ENCODE measurements at regions not wholly inside any gene's neighbourhood (a gene's known extent, or its start where the extent isn't known, plus 50 kb on each side); places are given as distances from the start of the nearest gene placed in this dataset.

DNA sequence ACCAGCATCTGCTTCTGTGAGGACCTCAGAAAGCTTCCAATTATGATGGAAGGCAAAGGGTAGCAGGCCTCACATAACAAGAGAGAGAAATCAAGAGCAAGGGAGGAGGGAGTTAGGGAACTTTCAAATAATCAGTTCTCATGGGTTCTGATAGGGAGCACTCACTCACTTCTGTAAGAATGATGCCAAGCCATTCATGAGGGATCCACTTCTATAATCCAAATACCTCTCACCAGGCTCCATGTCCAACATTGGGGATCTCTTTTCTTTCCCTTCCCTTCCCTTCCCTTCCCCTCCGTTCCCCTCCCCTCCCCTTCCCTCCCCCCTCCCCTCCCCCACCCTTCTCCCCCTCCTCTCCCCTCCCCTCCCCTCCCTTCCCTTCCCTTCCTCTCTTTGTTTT is 884.6 kb upstream of the GHITM start:
- H3K9ac ChIP-seq (ENCODE audit: low read length), result no peak overlapping the region
- no peak overlapping the region for H3K4me2 ChIP-seq (ENCODE audit: low read length)
- no peak overlapping the region for H3K4me3 ChIP-seq (ENCODE audit: low read depth, low read length)
- no peak overlapping the region for H4K91ac ChIP-seq (ENCODE audit: low read depth, low read length)
- H3K23ac ChIP-seq (ENCODE audit: low read length), result no peak overlapping the region
- no peaks in the 10 kb centered on the region for H3K79me2 ChIP-seq (ENCODE audit: control insufficient read depth, insufficient read depth, low read length, poor library complexity)
- H2BK12ac ChIP-seq (ENCODE audit: low read length), result no peak overlapping the region
- no peaks in the 10 kb centered on the region for H3K27me3 ChIP-seq (ENCODE audit: insufficient read depth, low read length)
- no peak overlapping the region for H4K8ac ChIP-seq (ENCODE audit: low read depth, low read length)
- WGBS (ENCODE audit: extremely low coverage, insufficient coverage, insufficient read length), result no CpG with 5 or more reads among the region's 1 CpG
- H3K4ac ChIP-seq (ENCODE audit: low read depth, low read length), result no peak overlapping the region
- no peak overlapping the region for H3K18ac ChIP-seq (ENCODE audit: low read length)
- H2BK5ac ChIP-seq (ENCODE audit: low read depth, low read length, poor library complexity), result no peak overlapping the region
- no peak for DNase-seq
- no peak overlapping the region for H4K12ac ChIP-seq (ENCODE audit: low read depth, low read length)
- H3K9me3 ChIP-seq (ENCODE audit: insufficient read depth, low read depth, low read length), result no peaks in the 10 kb centered on the region
- H3K4me1 ChIP-seq (ENCODE audit: control insufficient read depth in 1 of 2, insufficient read depth in 2 of 2, low read length in 2 of 2), result no peaks in the 10 kb centered on the region
- H2AK5ac ChIP-seq (ENCODE audit: low read length), result no peak overlapping the region
- H2AFZ ChIP-seq (ENCODE audit: insufficient read depth, low read length, poor library complexity), result no peak overlapping the region
- no peak overlapping the region for H3K27ac ChIP-seq (ENCODE audit: low read depth, low read length)
- no peaks in the 10 kb centered on the region for H3K36me3 ChIP-seq (ENCODE audit: control insufficient read depth in 1 of 2, insufficient read depth in 2 of 2, low read length in 2 of 2)
- no peaks in the 10 kb centered on the region for H3K79me1 ChIP-seq (ENCODE audit: low read length)
- H2BK120ac ChIP-seq (ENCODE audit: insufficient read depth, low read length, poor library complexity), result no peak overlapping the region
- H3K14ac ChIP-seq (ENCODE audit: low read length), result no peak overlapping the region

GRCh38 chr10:83262434-83262833 is 876.9 kb upstream of the GHITM start:
- no peak overlapping the region for H4K12ac ChIP-seq (ENCODE audit: low read depth, low read length)
- no peak overlapping the region for H4K8ac ChIP-seq (ENCODE audit: low read depth, low read length)
- no peak overlapping the region for H3K9ac ChIP-seq (ENCODE audit: low read length)

DNA sequence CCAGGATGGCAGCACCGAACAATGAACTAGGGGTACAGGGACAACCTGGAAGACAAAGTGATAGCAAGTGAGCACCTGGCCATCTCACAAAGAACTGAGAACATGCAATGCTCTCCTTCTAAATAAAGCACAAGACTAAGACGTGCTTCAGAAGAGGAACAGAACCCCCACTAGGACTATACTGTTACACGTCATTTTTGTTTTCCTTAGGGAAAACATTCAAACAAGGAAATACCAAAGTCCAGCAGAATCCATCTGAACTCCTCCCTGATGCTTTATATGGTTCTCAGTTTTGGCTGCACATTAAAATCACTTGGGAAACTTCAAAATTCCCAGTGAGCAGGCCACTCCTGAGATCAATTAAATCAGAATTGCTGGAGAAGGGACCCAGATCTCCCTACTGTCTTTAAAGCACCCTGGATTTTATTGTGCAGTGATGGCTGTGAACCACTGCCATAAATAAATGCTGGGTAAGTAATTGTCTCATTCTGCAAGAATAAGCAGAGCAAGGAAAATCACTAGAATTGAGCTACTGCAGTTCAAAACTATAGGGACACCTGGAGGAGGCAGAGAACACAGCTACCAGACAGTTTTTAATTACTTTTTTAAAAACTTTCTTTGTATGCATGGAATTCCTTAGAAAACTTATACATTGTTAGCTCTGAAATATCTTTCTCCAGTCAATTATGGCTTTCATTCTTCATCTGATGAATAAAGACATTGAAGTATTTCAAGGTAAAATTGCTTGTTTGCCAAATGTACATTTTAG is 866.5 kb upstream of the GHITM start:
- Histone ChIP-seq H3K79me2 (ENCODE audit: control insufficient read depth, insufficient read depth, low read length, poor library complexity) (no peaks in the 10 kb centered on the region), H2AK5ac (ENCODE audit: low read length) (no peak overlapping the region), H4K12ac (ENCODE audit: low read depth, low read length) (no peak overlapping the region), H3K79me1 (ENCODE audit: low read length) (peaks cover 5% of the 10 kb centered on the region), H3K36me3 (ENCODE audit: control insufficient read depth in 1 of 2, insufficient read depth in 2 of 2, low read length in 2 of 2) (no peaks in the 10 kb centered on the region), H3K9ac (ENCODE audit: low read length) (no peak overlapping the region), H4K91ac (ENCODE audit: low read depth, low read length) (no peak overlapping the region), H2BK5ac (ENCODE audit: low read depth, low read length, poor library complexity) (no peak overlapping the region), H2BK120ac (ENCODE audit: insufficient read depth, low read length, poor library complexity) (no peak overlapping the region), H3K4me2 (ENCODE audit: low read length) (no peak overlapping the region), H3K14ac (ENCODE audit: low read length) (peak overlapping the region; percentile 48), H3K4me3 (ENCODE audit: low read depth, low read length) (no peak overlapping the region), H3K18ac (ENCODE audit: low read length) (no peak overlapping the region), H4K8ac (ENCODE audit: low read depth, low read length) (no peak overlapping the region), H3K4ac (ENCODE audit: low read depth, low read length) (no peak overlapping the region), H3K9me3 (ENCODE audit: insufficient read depth, low read depth, low read length) (no peaks in the 10 kb centered on the region), H3K27me3 (ENCODE audit: insufficient read depth, low read length) (no peaks in the 10 kb centered on the region), H3K4me1 (ENCODE audit: control insufficient read depth in 1 of 2, insufficient read depth in 2 of 2, low read length in 2 of 2) (peaks cover 0 to 12% of the 10 kb centered on the region in 2 experiments), H3K23ac (ENCODE audit: low read length) (no peak overlapping the region), H2AFZ (ENCODE audit: insufficient read depth, low read length, poor library complexity) (no peak overlapping the region), H3K27ac (ENCODE audit: low read depth, low read length) (no peak overlapping the region), H2BK12ac (ENCODE audit: low read length) (no peak overlapping the region)
- no CpG with 5 or more reads among the region's 3 CpGs for whole genome bisulfite sequencing (ENCODE audit: extremely low coverage, insufficient coverage, insufficient read length)
- no peak for DNase-seq

More at GRCh38 chr10:83262434-83262833, 876.9 kb upstream of the GHITM start:
- Histone ChIP-seq H3K79me1 (ENCODE audit: low read length) (no peaks in the 10 kb centered on the region), H3K36me3 (ENCODE audit: control insufficient read depth in 1 of 2, insufficient read depth in 2 of 2, low read length in 2 of 2) (no peaks in the 10 kb centered on the region), H3K4me1 (ENCODE audit: control insufficient read depth in 1 of 2, insufficient read depth in 2 of 2, low read length in 2 of 2) (no peaks in the 10 kb centered on the region), H3K23ac (ENCODE audit: low read length) (no peak overlapping the region), H3K4ac (ENCODE audit: low read depth, low read length) (no peak overlapping the region), H2AFZ (ENCODE audit: insufficient read depth, low read length, poor library complexity) (no peak overlapping the region), H2BK120ac (ENCODE audit: insufficient read depth, low read length, poor library complexity) (no peak overlapping the region), H4K91ac (ENCODE audit: low read depth, low read length) (no peak overlapping the region), H3K4me3 (ENCODE audit: low read depth, low read length) (no peak overlapping the region), H3K27ac (ENCODE audit: low read depth, low read length) (no peak overlapping the region), H3K18ac (ENCODE audit: low read length) (no peak overlapping the region), H3K9me3 (ENCODE audit: insufficient read depth, low read depth, low read length) (no peaks in the 10 kb centered on the region), H3K4me2 (ENCODE audit: low read length) (no peak overlapping the region), H3K14ac (ENCODE audit: low read length) (no peak overlapping the region), H3K79me2 (ENCODE audit: control insufficient read depth, insufficient read depth, low read length, poor library complexity) (no peaks in the 10 kb centered on the region), H2BK12ac (ENCODE audit: low read length) (no peak overlapping the region), H3K27me3 (ENCODE audit: insufficient read depth, low read length) (no peaks in the 10 kb centered on the region), H2AK5ac (ENCODE audit: low read length) (no peak overlapping the region), H2BK5ac (ENCODE audit: low read depth, low read length, poor library complexity) (no peak overlapping the region)
- no peak for DNase-seq
- WGBS (ENCODE audit: extremely low coverage, insufficient coverage, insufficient read length), result no CpG with 5 or more reads among the region's 1 CpG

GRCh38 chr10:83274088-83274487 is 865.2 kb upstream of the GHITM start:
- Histone ChIP-seq H3K23ac (ENCODE audit: low read length) (no peak overlapping the region), H3K14ac (ENCODE audit: low read length) (no peak overlapping the region), H3K27me3 (ENCODE audit: insufficient read depth, low read length) (no peaks in the 10 kb centered on the region), H2BK12ac (ENCODE audit: low read length) (no peak overlapping the region), H3K4me1 (ENCODE audit: control insufficient read depth in 1 of 2, insufficient read depth in 2 of 2, low read length in 2 of 2) (peaks cover 0 to 12% of the 10 kb centered on the region in 2 experiments), H3K79me2 (ENCODE audit: control insufficient read depth, insufficient read depth, low read length, poor library complexity) (no peaks in the 10 kb centered on the region), H3K79me1 (ENCODE audit: low read length) (peaks cover 5% of the 10 kb centered on the region), H2AK5ac (ENCODE audit: low read length) (no peak overlapping the region), H2AFZ (ENCODE audit: insufficient read depth, low read length, poor library complexity) (no peak overlapping the region), H3K4ac (ENCODE audit: low read depth, low read length) (no peak overlapping the region), H4K8ac (ENCODE audit: low read depth, low read length) (no peak overlapping the region), H3K4me3 (ENCODE audit: low read depth, low read length) (no peak overlapping the region), H3K27ac (ENCODE audit: low read depth, low read length) (no peak overlapping the region), H4K12ac (ENCODE audit: low read depth, low read length) (no peak overlapping the region), H3K18ac (ENCODE audit: low read length) (no peak overlapping the region), H2BK5ac (ENCODE audit: low read depth, low read length, poor library complexity) (no peak overlapping the region), H2BK120ac (ENCODE audit: insufficient read depth, low read length, poor library complexity) (no peak overlapping the region), H3K9me3 (ENCODE audit: insufficient read depth, low read depth, low read length) (no peaks in the 10 kb centered on the region), H4K91ac (ENCODE audit: low read depth, low read length) (no peak overlapping the region), H3K36me3 (ENCODE audit: control insufficient read depth in 1 of 2, insufficient read depth in 2 of 2, low read length in 2 of 2) (no peaks in the 10 kb centered on the region), H3K9ac (ENCODE audit: low read length) (no peak overlapping the region), H3K4me2 (ENCODE audit: low read length) (no peak overlapping the region)
- WGBS (ENCODE audit: extremely low coverage, insufficient coverage, insufficient read length), result no CpG with 5 or more reads among the region's 1 CpG
- DNase-seq, result no peak
